D721Med (cell line): ENCODE measurements at regions not wholly inside any gene's neighbourhood (a gene's known extent, or its start where the extent isn't known, plus 50 kb on each side); places are given as distances from the start of the nearest gene placed in this dataset.

Source experiments
- DNase-seq: peaks from one replicate; pipeline ENCODE4 v3.0.0; 2011; ENCODE audit warnings: low spot score; ENCODE audit not compliant: insufficient read length
- FAIRE-seq: peaks from 2 replicates; lab custom pipeline; 2011; peaks lifted over from hg19 to GRCh38; lab: Jason Lieb, UNC
- CTCF ChIP-seq: IDR thresholded peaks from 2 replicates; pipeline ENCODE4 v1.5.1; 2012; ENCODE audit warnings: mild to moderate bottlenecking, control low read depth; ENCODE audit not compliant: insufficient read depth; ENCODE audit errors: missing control alignments

GRCh38 chr4:3387943-3388361, 53.8 kb upstream of the HGFAC start:
- DNase-seq (no peak), FAIRE-seq (no peak)
- TF ChIP-seq CTCF: no peak

- TF ChIP-seq CTCF: no peak
- FAIRE-seq: no peak
- no peak for DNase-seq
These were observed 53.1 kb upstream of the HGFAC start for GRCh38 chr4:3388471-3389232.

- no peak for TF ChIP-seq CTCF
- no peak for FAIRE-seq
- DNase-seq: no peak
These were observed 52.2 kb upstream of the HGFAC start for GRCh38 chr4:3389233-3390215.

- no peak for FAIRE-seq
- TF ChIP-seq CTCF: no peak
- DNase-seq: no peak
These were observed 51.4 kb upstream of the HGFAC start for GRCh38 chr4:3390288-3390811.

GRCh38 chr4:3391422-3391821, 50.3 kb upstream of the HGFAC start:
- FAIRE-seq: no peak
- no peak for TF ChIP-seq CTCF
- no peak for DNase-seq
